HFFc6 (cell line): ENCODE measurements at regions not wholly inside any gene's neighbourhood (a gene's known extent, or its start where the extent isn't known, plus 50 kb on each side); places are given as distances from the start of the nearest gene placed in this dataset.

Source experiments
- DNase-seq: peaks from one replicate; pipeline ENCODE4 v3.0.0-alpha.2; 2018
- H3K27ac Mint-ChIP-seq: 2 replicates; pipeline ENCODE4 v1.8.0; 2020; ENCODE audit warnings: mild to moderate bottlenecking, mixed read lengths
- H3K27me3 Mint-ChIP-seq: 2 replicates; pipeline ENCODE4 v1.8.0; 2021; ENCODE audit warnings: mild to moderate bottlenecking, moderate library complexity, mixed read lengths; ENCODE audit not compliant: insufficient read depth
- H3K36me3 Mint-ChIP-seq: 2 replicates; pipeline ENCODE4 v1.8.0; 2021; ENCODE audit warnings: low read depth, mixed read lengths
- H3K4me1 Mint-ChIP-seq: 2 replicates; pipeline ENCODE4 v1.8.0; 2020; ENCODE audit warnings: low read depth, mixed read lengths
- H3K4me3 Mint-ChIP-seq: 2 replicates; pipeline ENCODE4 v1.8.0; 2020; ENCODE audit warnings: mild to moderate bottlenecking, moderate library complexity, mixed read lengths
- H3K9me3 Mint-ChIP-seq: 2 replicates; pipeline ENCODE4 v1.8.0; 2020; ENCODE audit warnings: mild to moderate bottlenecking, mixed read lengths
- TF ChIP-seq, protein P1 (sequence below): fragments of 200-600 bp; sonication (generic); IDR thresholded peaks from 2 replicates; pipeline ENCODE4 v1.5.0; 2021; ENCODE audit warnings: antibody characterized with exemption, mild to moderate bottlenecking

DNA sequence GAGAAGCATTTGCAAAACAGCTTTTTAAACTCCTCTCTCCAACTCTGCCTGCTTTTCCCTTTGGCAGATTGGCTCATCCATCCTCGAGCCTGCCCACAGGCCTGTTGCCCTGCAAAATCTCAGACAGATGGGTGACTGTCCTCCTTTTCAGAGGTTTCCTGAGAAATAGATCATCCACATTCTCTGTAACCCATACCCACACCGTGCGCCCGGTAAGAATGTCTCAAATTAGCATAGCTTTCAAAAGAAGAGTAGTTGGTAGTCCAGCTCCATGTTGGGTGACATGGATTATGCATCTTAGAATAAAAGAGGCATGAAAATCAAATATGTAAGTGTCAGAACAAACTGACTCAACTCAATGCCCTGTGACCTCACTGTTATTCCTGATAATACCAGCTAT, 457.9 kb downstream of the TSN start:
- Mint-ChIP-seq H3K4me3 (no peak overlapping the region), H3K9me3 (no peaks in the 10 kb centered on the region; the same call in 1 of the 2 replicates), H3K27me3 (peaks cover 4% of the 10 kb centered on the region), H3K27ac (no peak overlapping the region), H3K4me1 (no peaks in the 10 kb centered on the region), H3K36me3 (no peaks in the 10 kb centered on the region)
- DNase-seq, result no peak
- TF ChIP-seq, protein P1, sequence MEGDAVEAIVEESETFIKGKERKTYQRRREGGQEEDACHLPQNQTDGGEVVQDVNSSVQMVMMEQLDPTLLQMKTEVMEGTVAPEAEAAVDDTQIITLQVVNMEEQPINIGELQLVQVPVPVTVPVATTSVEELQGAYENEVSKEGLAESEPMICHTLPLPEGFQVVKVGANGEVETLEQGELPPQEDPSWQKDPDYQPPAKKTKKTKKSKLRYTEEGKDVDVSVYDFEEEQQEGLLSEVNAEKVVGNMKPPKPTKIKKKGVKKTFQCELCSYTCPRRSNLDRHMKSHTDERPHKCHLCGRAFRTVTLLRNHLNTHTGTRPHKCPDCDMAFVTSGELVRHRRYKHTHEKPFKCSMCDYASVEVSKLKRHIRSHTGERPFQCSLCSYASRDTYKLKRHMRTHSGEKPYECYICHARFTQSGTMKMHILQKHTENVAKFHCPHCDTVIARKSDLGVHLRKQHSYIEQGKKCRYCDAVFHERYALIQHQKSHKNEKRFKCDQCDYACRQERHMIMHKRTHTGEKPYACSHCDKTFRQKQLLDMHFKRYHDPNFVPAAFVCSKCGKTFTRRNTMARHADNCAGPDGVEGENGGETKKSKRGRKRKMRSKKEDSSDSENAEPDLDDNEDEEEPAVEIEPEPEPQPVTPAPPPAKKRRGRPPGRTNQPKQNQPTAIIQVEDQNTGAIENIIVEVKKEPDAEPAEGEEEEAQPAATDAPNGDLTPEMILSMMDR, result no peak

GRCh38 chr2:122216071-122216470, 460.6 kb downstream of the TSN start:
- DNase-seq, result no peak
- no peak overlapping the region for H3K4me3 Mint-ChIP-seq
- TF ChIP-seq, protein P1, result no peak
- peaks cover 2% of the 10 kb centered on the region; the same call in 1 of the 2 replicates for H3K27me3 Mint-ChIP-seq
- H3K27ac Mint-ChIP-seq, result no peak overlapping the region
- H3K36me3 Mint-ChIP-seq, result no peaks in the 10 kb centered on the region
- H3K4me1 Mint-ChIP-seq, result no peaks in the 10 kb centered on the region
- H3K9me3 Mint-ChIP-seq, result no peaks in the 10 kb centered on the region

GRCh38 chr2:122216901-122217300, 461.4 kb downstream of the TSN start:
- Mint-ChIP-seq H3K4me1 (no peaks in the 10 kb centered on the region), H3K36me3 (no peaks in the 10 kb centered on the region), H3K27ac (no peak overlapping the region), H3K9me3 (no peaks in the 10 kb centered on the region), H3K27me3 (peaks cover 2% of the 10 kb centered on the region; the same call in 1 of the 2 replicates), H3K4me3 (no peak overlapping the region)
- no peak for DNase-seq
- TF ChIP-seq, protein P1, result no peak

DNA sequence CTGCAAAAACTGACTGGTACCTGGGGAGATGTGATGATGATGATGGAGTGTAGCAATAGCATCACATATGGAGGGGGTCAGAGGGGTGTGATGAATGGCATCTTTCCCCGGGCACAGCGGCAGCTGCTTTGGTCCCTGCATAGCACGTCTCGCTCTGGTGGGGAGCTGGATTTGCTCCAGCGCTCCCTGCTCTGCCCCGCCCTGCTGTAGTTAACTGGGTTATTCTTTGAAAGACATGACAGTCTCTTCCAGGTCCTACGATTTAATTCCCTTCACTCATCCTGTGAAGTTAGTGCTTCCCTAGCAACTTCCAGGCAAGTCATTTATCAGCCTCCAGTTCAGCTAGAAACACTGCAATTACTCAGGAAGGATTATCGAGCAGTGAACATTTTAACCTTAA, 463.1 kb downstream of the TSN start:
- TF ChIP-seq, protein P1, result no peak
- no peak overlapping the region for H3K27ac Mint-ChIP-seq
- H3K4me3 Mint-ChIP-seq, result no peak overlapping the region
- no peaks in the 10 kb centered on the region for H3K4me1 Mint-ChIP-seq
- H3K9me3 Mint-ChIP-seq, result no peaks in the 10 kb centered on the region; the same call in 1 of the 2 replicates
- H3K27me3 Mint-ChIP-seq, result peaks cover 2% of the 10 kb centered on the region; the same call in 1 of the 2 replicates
- H3K36me3 Mint-ChIP-seq, result no peaks in the 10 kb centered on the region
- no peak for DNase-seq

GRCh38 chr2:122219504-122219903, 464.1 kb downstream of the TSN start:
- H3K36me3 Mint-ChIP-seq, result no peaks in the 10 kb centered on the region
- no peak overlapping the region for H3K4me3 Mint-ChIP-seq
- H3K27ac Mint-ChIP-seq, result no peak overlapping the region
- H3K27me3 Mint-ChIP-seq, result peaks cover 4% of the 10 kb centered on the region; the same call in 1 of the 2 replicates
- DNase-seq, result no peak
- no peaks in the 10 kb centered on the region for H3K4me1 Mint-ChIP-seq
- TF ChIP-seq, protein P1, result no peak
- H3K9me3 Mint-ChIP-seq, result no peaks in the 10 kb centered on the region; the same call in 1 of the 2 replicates

GRCh38 chr2:122221665-122222064, 466.2 kb downstream of the TSN start:
- no peaks in the 10 kb centered on the region for H3K4me1 Mint-ChIP-seq
- peaks cover 2% of the 10 kb centered on the region for H3K27me3 Mint-ChIP-seq
- DNase-seq, result no peak
- no peak overlapping the region for H3K27ac Mint-ChIP-seq
- no peaks in the 10 kb centered on the region for H3K36me3 Mint-ChIP-seq
- TF ChIP-seq, protein P1, result no peak
- no peak overlapping the region for H3K4me3 Mint-ChIP-seq
- peaks cover 3% of the 10 kb centered on the region; the same call in 1 of the 2 replicates for H3K9me3 Mint-ChIP-seq
